ENCODE measurements at regions not wholly inside any gene's neighbourhood (a gene's known extent, or its start where the extent isn't known, plus 50 kb on each side); places are given as distances from the start of the nearest gene placed in this dataset.

DNA sequence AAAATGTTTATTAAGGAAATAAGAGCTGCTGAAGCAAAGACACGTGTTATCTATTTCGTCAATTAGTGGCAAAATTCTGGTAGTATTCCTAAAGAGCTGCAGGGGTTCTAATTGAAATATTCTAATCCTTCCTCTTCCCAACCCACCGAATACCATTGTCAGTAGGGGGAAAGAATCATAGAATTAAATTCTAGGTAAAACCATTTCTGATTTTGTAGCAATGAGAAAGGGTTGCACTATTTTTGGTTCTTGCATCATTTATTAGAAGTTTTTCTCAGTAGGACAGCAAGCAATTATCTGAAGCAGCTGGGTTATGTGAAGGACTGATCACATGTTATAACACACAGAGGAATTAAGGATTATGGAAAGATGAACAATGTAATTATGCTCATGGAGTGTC lies 80.3 kb upstream of the SEMA6A start:
- no peaks in the 10 kb centered on the region for H3K9me1 ChIP-seq (replicated peaks; ENCODE audit: control insufficient read depth, extremely low read depth, insufficient read depth, low read length)
- H3K4me2 ChIP-seq (ENCODE audit: insufficient read depth, low read length), result no peak overlapping the region
- dilution Hi-C loops (cut with MboI; ENCODE audit: extremely low pct_ligation_motif_present, low sequenced_read_pairs) (no loop called here), intact Hi-C loops (cut with micrococcal nuclease) (no loop called here)
- H3K36me3 ChIP-seq (ENCODE audit: control insufficient read depth in 2 of 2, extremely low read depth in 1 of 2, insufficient read depth in 2 of 2, low read length in 2 of 2), result no peaks in the 10 kb centered on the region
- H3K27me3 ChIP-seq (ENCODE audit: control insufficient read depth in 2 of 2, insufficient read depth in 2 of 2, low read length in 2 of 2), result no peaks in the 10 kb centered on the region
- BruUV-seq (replicated peaks), result no TSS peak
- CTCF ChIA-PET, result interaction anchor here (1.0 kb wide), 1 partner anchor 12 kb away, joined by 3 read pairs; no protein-coding TSS in a partner anchor
- no peaks in the 10 kb centered on the region for H4K20me1 ChIP-seq (replicated peaks; ENCODE audit: control insufficient read depth, extremely low read depth, insufficient read depth, low read length)
- no peaks in the 10 kb centered on the region for H3K79me2 ChIP-seq (ENCODE audit: control insufficient read depth, insufficient read depth, low read length)
- H3K9me3 ChIP-seq (replicated peaks; ENCODE audit: control insufficient read depth, insufficient read depth, low read length), result no peaks in the 10 kb centered on the region
- DNase-seq (ENCODE audit: low read depth, low spot score) (no peak), FAIRE-seq (no peak)
- POLR2A ChIA-PET, result no interaction called here
- H2AFZ ChIP-seq (ENCODE audit: low read depth, low read length), result no peak overlapping the region
- no peak overlapping the region for H3K27ac ChIP-seq (ENCODE audit: insufficient read depth, low read depth, low read length)
- no peak overlapping the region for H3K9ac ChIP-seq (replicated peaks; ENCODE audit: extremely low read depth, insufficient read depth, low read length)
- H3K4me1 ChIP-seq (ENCODE audit: control insufficient read depth, extremely low read depth, insufficient read depth, low read length), result no peaks in the 10 kb centered on the region
- TF ChIP-seq EZH2 (IDR thresholded peaks at IDR 0.05; ENCODE audit: borderline replicate concordance, low read depth, low read length, severe bottlenecking), result no peak
- no peak for TF ChIP-seq POLR2AphosphoS5 (IDR thresholded peaks at IDR 0.05; ENCODE audit: insufficient read depth, low read depth, low read length)
- H3K4me3 ChIP-seq (replicated peaks in 1 of 3; ENCODE audit: insufficient read depth in 1 of 3, low read depth in 1 of 3, low read length in 3 of 3), result no peak overlapping the region

DNA sequence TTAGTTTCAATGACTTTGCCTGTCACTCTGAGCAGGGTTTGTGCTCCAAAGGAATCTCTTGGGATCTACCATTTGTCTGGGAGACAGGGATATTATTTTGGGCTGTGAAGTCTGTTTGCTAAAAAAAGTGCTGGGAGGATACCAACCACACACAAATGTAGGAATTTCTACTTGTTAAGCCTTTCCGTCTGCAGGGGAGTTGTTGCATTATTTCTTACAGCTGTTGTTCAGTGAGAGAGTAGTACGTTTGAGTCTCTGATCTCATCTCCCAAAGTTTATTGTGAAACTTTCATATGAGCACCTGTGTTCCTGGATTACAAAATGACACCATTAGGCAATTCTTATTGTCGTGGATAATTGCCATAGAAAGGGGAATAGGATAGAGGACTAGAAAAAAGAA lies 78.3 kb upstream of the SEMA6A start:
- Histone ChIP-seq H4K20me1 (replicated peaks; ENCODE audit: control insufficient read depth, extremely low read depth, insufficient read depth, low read length) (no peaks in the 10 kb centered on the region), H3K4me2 (ENCODE audit: insufficient read depth, low read length) (no peak overlapping the region), H3K4me1 (ENCODE audit: control insufficient read depth, extremely low read depth, insufficient read depth, low read length) (no peaks in the 10 kb centered on the region), H3K9me3 (replicated peaks; ENCODE audit: control insufficient read depth, insufficient read depth, low read length) (no peaks in the 10 kb centered on the region), H3K27me3 (ENCODE audit: control insufficient read depth in 2 of 2, insufficient read depth in 2 of 2, low read length in 2 of 2) (no peaks in the 10 kb centered on the region), H3K9ac (replicated peaks; ENCODE audit: extremely low read depth, insufficient read depth, low read length) (no peak overlapping the region), H3K4me3 (replicated peaks in 1 of 3; ENCODE audit: insufficient read depth in 1 of 3, low read depth in 1 of 3, low read length in 3 of 3) (no peak overlapping the region), H2AFZ (ENCODE audit: low read depth, low read length) (no peak overlapping the region), H3K79me2 (ENCODE audit: control insufficient read depth, insufficient read depth, low read length) (no peaks in the 10 kb centered on the region), H3K36me3 (ENCODE audit: control insufficient read depth in 2 of 2, extremely low read depth in 1 of 2, insufficient read depth in 2 of 2, low read length in 2 of 2) (no peaks in the 10 kb centered on the region), H3K9me1 (replicated peaks; ENCODE audit: control insufficient read depth, extremely low read depth, insufficient read depth, low read length) (no peaks in the 10 kb centered on the region), H3K27ac (ENCODE audit: insufficient read depth, low read depth, low read length) (no peak overlapping the region)
- TF ChIP-seq EZH2 (IDR thresholded peaks at IDR 0.05; ENCODE audit: borderline replicate concordance, low read depth, low read length, severe bottlenecking), result no peak
- TF ChIP-seq JUN (IDR thresholded peaks at IDR 0.05; ENCODE audit: borderline replicate concordance, insufficient read depth, insufficient read length, low read depth), result no peak
- no peak for TF ChIP-seq POLR2A (IDR thresholded peaks at IDR 0.05; ENCODE audit: low read depth, low read length)
- TF ChIP-seq, protein P1, sequence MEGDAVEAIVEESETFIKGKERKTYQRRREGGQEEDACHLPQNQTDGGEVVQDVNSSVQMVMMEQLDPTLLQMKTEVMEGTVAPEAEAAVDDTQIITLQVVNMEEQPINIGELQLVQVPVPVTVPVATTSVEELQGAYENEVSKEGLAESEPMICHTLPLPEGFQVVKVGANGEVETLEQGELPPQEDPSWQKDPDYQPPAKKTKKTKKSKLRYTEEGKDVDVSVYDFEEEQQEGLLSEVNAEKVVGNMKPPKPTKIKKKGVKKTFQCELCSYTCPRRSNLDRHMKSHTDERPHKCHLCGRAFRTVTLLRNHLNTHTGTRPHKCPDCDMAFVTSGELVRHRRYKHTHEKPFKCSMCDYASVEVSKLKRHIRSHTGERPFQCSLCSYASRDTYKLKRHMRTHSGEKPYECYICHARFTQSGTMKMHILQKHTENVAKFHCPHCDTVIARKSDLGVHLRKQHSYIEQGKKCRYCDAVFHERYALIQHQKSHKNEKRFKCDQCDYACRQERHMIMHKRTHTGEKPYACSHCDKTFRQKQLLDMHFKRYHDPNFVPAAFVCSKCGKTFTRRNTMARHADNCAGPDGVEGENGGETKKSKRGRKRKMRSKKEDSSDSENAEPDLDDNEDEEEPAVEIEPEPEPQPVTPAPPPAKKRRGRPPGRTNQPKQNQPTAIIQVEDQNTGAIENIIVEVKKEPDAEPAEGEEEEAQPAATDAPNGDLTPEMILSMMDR (IDR thresholded peaks at IDR 0.05; ENCODE audit: extremely low read depth in 1 of 2, insufficient read depth in 1 of 2, low read depth in 1 of 2, low read length in 2 of 2), result no peak
- TF ChIP-seq, protein P2, sequence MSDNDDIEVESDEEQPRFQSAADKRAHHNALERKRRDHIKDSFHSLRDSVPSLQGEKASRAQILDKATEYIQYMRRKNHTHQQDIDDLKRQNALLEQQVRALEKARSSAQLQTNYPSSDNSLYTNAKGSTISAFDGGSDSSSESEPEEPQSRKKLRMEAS (IDR thresholded peaks at IDR 0.05; ENCODE audit: insufficient read depth, insufficient read length), result no peak
- TF ChIP-seq FOS (IDR thresholded peaks at IDR 0.05; ENCODE audit: borderline replicate concordance, insufficient read depth, low read length), result no peak
- TF ChIP-seq MYC (IDR thresholded peaks at IDR 0.05; ENCODE audit: low read depth, low read length), result no peak
- TF ChIP-seq GATA2 (IDR thresholded peaks at IDR 0.05; ENCODE audit: insufficient read depth, insufficient read length, low read depth, low read length), result no peak
- TF ChIP-seq POLR2AphosphoS5 (IDR thresholded peaks at IDR 0.05; ENCODE audit: insufficient read depth, low read depth, low read length), result no peak
- no TSS peak for BruUV-seq (replicated peaks)
- DNase-seq (ENCODE audit: low read depth, low spot score), result no peak
- intact Hi-C loops (cut with micrococcal nuclease), result no loop called here
- dilution Hi-C loops (cut with MboI; ENCODE audit: extremely low pct_ligation_motif_present, low sequenced_read_pairs), result no loop called here
- FAIRE-seq, result no peak
- POLR2A ChIA-PET, result no interaction called here
- CTCF ChIA-PET, result no interaction called here
